ENCODE measurements at regions not wholly inside any gene's neighbourhood (a gene's known extent, or its start where the extent isn't known, plus 50 kb on each side); places are given as distances from the start of the nearest gene placed in this dataset.

GRCh38 chr6:56407883-56408410, 160.6 kb upstream of the COL21A1 start:
- DNase-seq (ENCODE audit: low spot score), result no peak

GRCh38 chr6:56406276-56407269, 159.2 kb upstream of the COL21A1 start:
- no peak for DNase-seq (ENCODE audit: low spot score)

- DNase-seq (ENCODE audit: low spot score), result no peak
Observed at GRCh38 chr6:56404599-56404998, 157.2 kb upstream of the COL21A1 start.

- DNase-seq (ENCODE audit: low spot score), result no peak
Observed at GRCh38 chr6:56403745-56404144, 156.4 kb upstream of the COL21A1 start.

GRCh38 chr6:56401477-56402070, 154.2 kb upstream of the COL21A1 start:
- DNase-seq (ENCODE audit: low spot score), result no peak

GRCh38 chr6:56400273-56400672, 152.9 kb upstream of the COL21A1 start:
- no peak for DNase-seq (ENCODE audit: low spot score)

GRCh38 chr6:56399672-56400263, 152.4 kb upstream of the COL21A1 start:
- DNase-seq (ENCODE audit: low spot score), result no peak

- no peak for DNase-seq (ENCODE audit: low spot score)
Observed at GRCh38 chr6:56399250-56399671, 151.9 kb upstream of the COL21A1 start.

GRCh38 chr6:56396435-56396834, 149.1 kb upstream of the COL21A1 start:
- DNase-seq (ENCODE audit: low spot score), result no peak

GRCh38 chr6:56393615-56394612, 146.5 kb upstream of the COL21A1 start:
- DNase-seq (ENCODE audit: low spot score), result no peak

GRCh38 chr6:56388415-56388755, 141.0 kb upstream of the COL21A1 start:
- no peak for DNase-seq (ENCODE audit: low spot score)

GRCh38 chr6:56387621-56388414, 140.4 kb upstream of the COL21A1 start:
- DNase-seq (ENCODE audit: low spot score), result no peak

- DNase-seq (ENCODE audit: low spot score), result no peak
Observed at GRCh38 chr6:56386717-56387116, 139.3 kb upstream of the COL21A1 start.

- DNase-seq (ENCODE audit: low spot score), result no peak
Observed at GRCh38 chr6:56385981-56386593, 138.7 kb upstream of the COL21A1 start.

GRCh38 chr6:56383160-56383559, 135.8 kb upstream of the COL21A1 start:
- no peak for DNase-seq (ENCODE audit: low spot score)

GRCh38 chr6:56382416-56382940, 135.1 kb upstream of the COL21A1 start:
- DNase-seq (ENCODE audit: low spot score), result no peak

GRCh38 chr6:56381801-56382251, 134.4 kb upstream of the COL21A1 start:
- no peak for DNase-seq (ENCODE audit: low spot score)

- no peak for DNase-seq (ENCODE audit: low spot score)
Observed at GRCh38 chr6:56380476-56380875, 133.1 kb upstream of the COL21A1 start.

GRCh38 chr6:56378966-56379585, 131.7 kb upstream of the COL21A1 start:
- DNase-seq (ENCODE audit: low spot score), result no peak
